NT2/D1 (cell line): ENCODE measurements at regions not wholly inside any gene's neighbourhood (a gene's known extent, or its start where the extent isn't known, plus 50 kb on each side); places are given as distances from the start of the nearest gene placed in this dataset.

ENCODE experiments used
- SUZ12 ChIP-seq: IDR thresholded peaks from 2 replicates; pipeline ENCODE4 v1.6.1; 2011; ENCODE audit not compliant: insufficient read length, insufficient read depth; ENCODE audit errors: extremely low read depth
- YY1 ChIP-seq: IDR thresholded peaks from 2 replicates; pipeline ENCODE4 v1.6.1; 2011; ENCODE audit not compliant: insufficient read length, insufficient read depth
- ZNF274 ChIP-seq: IDR thresholded peaks from 2 replicates; pipeline ENCODE4 v1.6.1; 2011; ENCODE audit warnings: mild to moderate bottlenecking, low read depth, low read length

DNA sequence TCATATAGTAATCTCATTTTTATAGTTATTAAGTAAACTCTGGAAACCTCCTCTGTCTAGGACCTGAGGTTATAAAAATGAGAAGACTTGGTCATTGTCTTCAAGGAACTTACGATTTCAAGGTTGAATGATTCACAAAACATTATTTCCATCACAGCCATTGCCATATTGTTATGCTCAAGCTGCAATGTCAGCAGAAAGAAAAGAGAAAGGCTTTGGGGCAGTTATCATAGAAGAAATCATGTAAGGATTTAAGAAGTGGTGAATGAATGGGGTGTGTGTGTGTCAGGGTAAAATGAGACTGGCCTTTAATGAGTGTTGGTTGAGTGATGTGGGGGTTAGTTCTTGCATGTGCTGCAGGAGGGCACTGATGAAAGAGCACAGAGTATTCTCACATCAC is 346.8 kb downstream of the SQOR start:
- TF ChIP-seq ZNF274 (no peak), YY1 (no peak), SUZ12 (no peak)
